ENCODE measurements at regions not wholly inside any gene's neighbourhood (a gene's known extent, or its start where the extent isn't known, plus 50 kb on each side); places are given as distances from the start of the nearest gene placed in this dataset.

DNA sequence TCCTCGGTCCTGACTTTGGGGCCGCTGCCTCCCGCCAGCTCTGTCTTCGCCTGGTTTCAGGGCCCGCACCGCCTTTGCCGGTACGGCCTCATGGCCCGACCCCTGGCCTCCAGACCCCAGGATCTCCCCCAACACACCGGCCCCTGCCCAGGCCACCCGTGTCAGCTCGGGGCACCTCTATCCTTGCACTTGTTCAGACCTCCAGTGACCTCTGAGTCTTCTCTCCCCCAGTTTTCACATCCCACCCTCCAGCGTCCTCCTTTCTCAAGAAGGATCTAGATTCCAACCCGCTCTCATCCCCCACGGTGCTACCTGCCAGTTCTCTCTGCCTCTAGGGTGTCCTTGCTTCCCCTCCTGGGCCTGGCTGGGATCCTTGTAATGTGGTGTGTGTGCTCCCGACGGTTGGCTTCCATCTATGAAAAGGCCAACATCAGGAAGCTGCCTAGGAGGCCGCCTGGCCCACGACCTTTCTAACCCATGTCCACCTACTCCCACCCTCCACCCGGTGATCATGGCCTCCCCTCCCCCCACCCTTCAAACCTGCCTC is 61.1 kb downstream of the SPATA31C2 start:
- 0 out of 2 replicates have a peak, but pooled peaks cover 3% of the 10 kb centered on the region for H3K27me3 ChIP-seq
- H3K4me3 ChIP-seq = peak overlapping the region; percentile 71
- H4K20me1 ChIP-seq = no peaks in the 10 kb centered on the region
- no peaks in the 10 kb centered on the region for H3K36me3 ChIP-seq
- H3K9ac ChIP-seq = peak overlapping the region; percentile 66; the same call in 1 of the 2 replicates
- peaks cover 14% of the 10 kb centered on the region for H3K4me1 ChIP-seq
- H3K4me2 ChIP-seq = peak overlapping the region; percentile 87
- no peaks in the 10 kb centered on the region for H3K9me3 ChIP-seq
- no peak overlapping the region for H3K27ac ChIP-seq
- TF ChIP-seq Cebpa-rat (IDR thresholded peaks at IDR 0.05) = no peak

DNA sequence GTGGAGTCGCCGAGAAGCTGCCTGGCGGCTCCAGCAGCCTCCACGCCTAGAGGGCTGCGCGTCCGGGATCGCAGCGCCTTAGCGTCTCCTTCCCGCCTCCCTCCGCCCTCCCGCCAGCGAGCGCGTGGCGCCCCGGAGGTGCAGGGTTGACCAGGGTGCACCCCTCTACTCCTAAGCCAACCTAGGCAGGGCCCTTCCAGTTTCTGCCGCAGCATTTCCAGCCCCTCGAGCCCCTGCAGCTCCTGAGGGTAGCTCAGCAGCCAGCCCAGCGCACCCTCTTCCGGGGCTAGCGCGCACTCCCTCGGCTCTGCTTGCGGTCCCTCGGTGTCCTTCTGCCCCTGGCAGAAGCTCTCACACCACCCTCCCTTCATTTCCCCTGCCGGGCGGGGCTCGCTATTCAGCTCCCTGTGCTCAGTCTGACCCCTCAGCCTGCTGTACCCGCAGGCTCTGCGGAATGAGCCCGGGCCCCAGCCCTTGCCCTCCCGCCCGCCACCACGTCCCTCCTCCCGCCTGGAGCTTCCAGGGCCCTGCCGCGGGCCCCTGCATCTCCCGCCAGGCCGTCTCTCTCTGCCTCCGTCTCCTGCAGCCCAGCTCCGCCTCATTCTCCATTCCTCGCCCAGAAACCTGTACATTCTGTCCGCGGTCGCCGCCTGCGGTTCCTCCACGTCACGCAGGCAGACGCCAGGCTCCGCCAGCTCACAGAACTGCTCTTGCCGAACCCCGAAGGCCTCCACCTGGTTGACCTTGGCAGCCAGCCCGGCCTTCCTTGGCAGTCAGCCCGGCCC is 61.8 kb downstream of the SPATA31C2 start:
- no peak for TF ChIP-seq Cebpa-rat (IDR thresholded peaks at IDR 0.05)
- Histone ChIP-seq H3K27ac (peak overlapping the region; percentile 41), H3K27me3 (0 out of 2 replicates have a peak, but pooled peaks cover 3% of the 10 kb centered on the region), H3K9ac (peak overlapping the region; percentile 66), H4K20me1 (no peaks in the 10 kb centered on the region), H3K4me1 (peaks cover 14% of the 10 kb centered on the region), H3K9me3 (no peaks in the 10 kb centered on the region), H3K4me3 (peak overlapping the region; percentile 71), H3K36me3 (no peaks in the 10 kb centered on the region), H3K4me2 (peak overlapping the region; percentile 87)

DNA sequence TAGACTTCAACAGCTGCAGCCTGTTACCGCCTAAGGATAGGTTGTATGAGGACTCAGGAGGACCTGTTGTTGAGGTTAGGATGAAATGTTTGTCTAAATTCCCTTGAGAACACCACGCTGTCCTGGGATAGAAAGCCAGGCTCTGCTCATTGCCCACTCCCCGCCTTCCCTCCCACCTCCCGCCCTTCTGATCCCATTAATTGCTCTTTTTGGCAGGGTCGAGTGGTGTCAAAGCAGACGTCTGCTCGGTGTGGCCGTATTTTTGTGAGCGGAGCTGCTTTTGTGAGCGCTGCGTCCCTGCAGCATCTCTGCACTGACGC is 62.3 kb downstream of the SPATA31C2 start:
- no peak for TF ChIP-seq Cebpa-rat (IDR thresholded peaks at IDR 0.05)

DNA sequence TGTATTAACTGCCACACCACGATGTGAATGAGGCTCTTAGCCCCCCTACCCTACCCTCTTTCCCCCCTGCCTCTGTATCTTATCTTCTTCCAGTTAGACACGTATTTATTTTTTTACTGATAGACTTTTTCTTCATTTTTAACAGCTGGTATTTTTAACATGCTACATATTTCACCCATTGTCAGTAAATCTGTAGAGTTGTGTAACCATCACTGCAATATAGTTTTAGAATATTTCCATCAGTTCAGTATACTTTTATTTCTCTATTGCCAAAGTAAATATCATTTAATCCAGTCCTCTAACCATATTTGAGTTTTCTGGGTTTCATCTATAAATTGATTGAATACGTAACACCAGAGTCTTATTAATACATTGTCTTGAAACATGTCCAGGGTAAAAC is 62.8 kb downstream of the SPATA31C2 start:
- peak overlapping the region; percentile 71; the same call in 1 of the 2 replicates for H3K4me3 ChIP-seq
- H4K20me1 ChIP-seq = no peaks in the 10 kb centered on the region
- no peak for TF ChIP-seq Cebpa-rat (IDR thresholded peaks at IDR 0.05)
- H3K4me2 ChIP-seq = peak overlapping the region; percentile 87
- 0 out of 2 replicates have a peak, but pooled peaks cover 3% of the 10 kb centered on the region for H3K27me3 ChIP-seq
- no peak overlapping the region for H3K9ac ChIP-seq
- H3K36me3 ChIP-seq = no peaks in the 10 kb centered on the region
- no peak overlapping the region for H3K27ac ChIP-seq
- peaks cover 14% of the 10 kb centered on the region for H3K4me1 ChIP-seq
- no peaks in the 10 kb centered on the region for H3K9me3 ChIP-seq

More for the DNA sequence above, 62.3 kb downstream of the SPATA31C2 start:
- Histone ChIP-seq H3K4me2 (peak overlapping the region; percentile 87), H3K36me3 (no peaks in the 10 kb centered on the region), H3K27me3 (0 out of 2 replicates have a peak, but pooled peaks cover 3% of the 10 kb centered on the region), H3K9me3 (no peaks in the 10 kb centered on the region), H3K27ac (no peak overlapping the region), H3K4me3 (peak overlapping the region; percentile 71), H3K4me1 (peaks cover 14% of the 10 kb centered on the region), H3K9ac (peak overlapping the region; percentile 66), H4K20me1 (no peaks in the 10 kb centered on the region)

DNA sequence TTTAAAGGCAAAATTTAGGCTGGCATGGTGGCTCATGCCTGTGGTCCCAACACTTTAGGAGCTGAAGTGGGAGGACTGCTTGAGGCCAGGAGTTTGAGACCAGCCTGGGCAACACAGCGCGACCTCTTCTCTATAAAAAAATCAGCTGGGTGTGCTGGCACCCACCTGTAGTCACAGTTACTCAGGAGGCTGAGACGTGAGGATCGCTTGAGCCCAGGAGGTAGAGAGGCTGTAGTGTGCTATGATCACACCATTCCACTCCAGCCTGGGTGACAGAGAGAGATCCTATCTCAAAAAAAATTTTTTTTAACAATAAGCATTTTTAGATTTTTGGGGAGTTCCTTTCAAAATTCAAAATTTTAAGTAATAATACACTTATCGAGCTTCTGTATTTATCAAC is 63.3 kb downstream of the SPATA31C2 start:
- H3K27ac ChIP-seq = no peak overlapping the region
- no peak overlapping the region for H3K4me2 ChIP-seq
- 0 out of 2 replicates have a peak, but pooled peaks cover 3% of the 10 kb centered on the region for H3K27me3 ChIP-seq
- no peaks in the 10 kb centered on the region for H4K20me1 ChIP-seq
- H3K36me3 ChIP-seq = no peaks in the 10 kb centered on the region
- H3K4me1 ChIP-seq = peaks cover 14% of the 10 kb centered on the region
- no peak overlapping the region for H3K4me3 ChIP-seq
- no peak for TF ChIP-seq Cebpa-rat (IDR thresholded peaks at IDR 0.05)
- no peaks in the 10 kb centered on the region for H3K9me3 ChIP-seq
- no peak overlapping the region for H3K9ac ChIP-seq

DNA sequence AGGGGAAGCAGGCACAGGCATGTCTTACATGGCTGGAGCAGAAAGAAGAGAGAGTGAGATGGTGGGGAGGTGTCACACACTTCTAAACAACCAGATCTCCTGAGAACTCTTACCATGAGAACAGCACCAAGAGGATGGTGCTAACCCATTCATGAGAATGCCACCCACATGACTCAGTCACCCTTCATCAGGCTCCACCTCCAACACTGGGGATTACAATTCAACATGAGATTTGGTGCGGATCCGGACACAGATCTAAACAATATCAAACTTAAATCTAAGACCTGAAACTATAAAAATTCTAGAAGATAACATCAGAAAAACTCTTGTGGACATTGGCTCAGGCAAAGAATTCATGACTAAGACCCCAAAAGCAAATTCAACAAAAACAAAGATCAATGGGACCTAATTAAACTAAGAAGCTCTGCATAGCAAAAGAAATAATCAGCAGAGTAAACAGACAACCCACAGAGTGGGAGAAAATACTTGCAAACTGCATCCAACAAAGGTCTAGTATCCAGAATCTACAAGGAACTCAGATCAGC is 65.4 kb downstream of the SPATA31C2 start:
- Histone ChIP-seq H3K4me2 (no peak overlapping the region), H3K9ac (no peak overlapping the region), H4K20me1 (no peaks in the 10 kb centered on the region), H3K4me1 (peaks cover 14% of the 10 kb centered on the region), H3K4me3 (no peak overlapping the region), H3K27me3 (0 out of 2 replicates have a peak, but pooled peaks cover 3% of the 10 kb centered on the region), H3K27ac (no peak overlapping the region), H3K9me3 (no peaks in the 10 kb centered on the region), H3K36me3 (no peaks in the 10 kb centered on the region)
- no peak for TF ChIP-seq Cebpa-rat (IDR thresholded peaks at IDR 0.05)

DNA sequence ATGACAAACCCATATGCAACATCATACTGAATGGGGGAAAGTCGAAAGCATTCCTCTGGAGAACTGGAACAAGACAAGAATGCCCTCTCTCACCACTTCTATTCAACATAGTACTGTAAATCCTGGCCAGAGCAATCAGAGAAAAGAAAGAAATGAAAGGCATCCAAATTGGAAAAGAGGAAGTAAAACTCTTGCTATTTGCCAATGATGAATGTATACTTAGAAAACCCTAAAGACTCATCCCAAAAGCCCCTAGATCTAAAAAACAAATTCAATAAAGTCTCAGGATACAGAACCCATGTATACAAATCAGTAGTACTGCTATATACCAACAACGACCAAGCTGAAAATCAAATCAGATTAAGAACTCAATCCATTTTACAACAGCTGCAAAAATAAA is 66.9 kb downstream of the SPATA31C2 start:
- H3K4me3 ChIP-seq = no peak overlapping the region
- peaks cover 9% of the 10 kb centered on the region for H3K4me1 ChIP-seq
- no peak overlapping the region for H3K9ac ChIP-seq
- no peak for TF ChIP-seq Cebpa-rat (IDR thresholded peaks at IDR 0.05)
- no peaks in the 10 kb centered on the region for H3K9me3 ChIP-seq
- H3K27me3 ChIP-seq = no peaks in the 10 kb centered on the region
- no peak overlapping the region for H3K27ac ChIP-seq
- H3K4me2 ChIP-seq = no peak overlapping the region
- no peaks in the 10 kb centered on the region for H3K36me3 ChIP-seq
- H4K20me1 ChIP-seq = no peaks in the 10 kb centered on the region

DNA sequence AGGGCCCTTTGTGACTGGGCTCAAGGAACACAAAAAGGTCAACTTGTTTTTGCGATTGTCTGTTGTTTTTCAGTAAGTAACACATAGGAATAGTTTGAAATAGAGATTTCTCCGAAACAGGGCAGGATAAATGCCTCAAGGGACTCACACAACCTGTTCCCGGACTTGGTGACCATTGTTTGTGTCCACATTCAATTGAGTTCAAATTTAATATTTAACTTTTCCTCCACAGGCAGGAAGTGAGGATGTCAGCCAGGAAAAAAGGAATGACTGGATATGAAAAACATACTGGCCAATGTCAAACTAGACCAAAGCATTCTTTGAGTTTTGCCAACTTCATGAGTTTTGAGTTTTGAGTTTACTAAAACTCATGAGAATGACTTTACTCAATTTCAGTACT is 72.7 kb downstream of the SPATA31C2 start:
- H3K4me1 ChIP-seq = no peaks in the 10 kb centered on the region
- no peaks in the 10 kb centered on the region for H4K20me1 ChIP-seq
- no peaks in the 10 kb centered on the region for H3K27me3 ChIP-seq
- no peak overlapping the region for H3K4me3 ChIP-seq
- H3K9me3 ChIP-seq = no peaks in the 10 kb centered on the region
- no peak for TF ChIP-seq Cebpa-rat (IDR thresholded peaks at IDR 0.05)
- no peak overlapping the region for H3K4me2 ChIP-seq
- no peak overlapping the region for H3K27ac ChIP-seq
- H3K36me3 ChIP-seq = no peaks in the 10 kb centered on the region
- no peak overlapping the region for H3K9ac ChIP-seq

DNA sequence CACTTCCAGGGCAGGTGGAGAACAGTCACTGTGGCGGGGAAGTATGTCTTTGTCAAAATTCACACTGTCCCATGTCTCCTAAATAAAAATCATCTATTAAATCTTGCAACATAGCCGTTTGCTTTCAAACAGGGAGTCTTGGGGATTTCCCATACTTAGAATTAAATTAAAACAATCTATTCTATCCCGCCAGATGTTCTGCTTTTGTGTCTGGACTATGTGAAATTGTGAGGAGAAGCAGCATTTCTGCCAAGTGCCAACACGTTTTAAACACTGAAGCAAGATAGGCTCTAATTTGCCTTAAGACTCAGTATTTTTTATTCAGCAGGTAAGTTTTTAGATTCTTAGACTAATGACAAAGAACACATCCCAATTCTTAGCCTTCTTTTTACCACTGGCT is 73.7 kb downstream of the SPATA31C2 start:
- Histone ChIP-seq H3K4me1 (no peaks in the 10 kb centered on the region), H3K27ac (no peak overlapping the region), H3K4me3 (no peak overlapping the region), H3K36me3 (no peaks in the 10 kb centered on the region), H4K20me1 (no peaks in the 10 kb centered on the region), H3K27me3 (no peaks in the 10 kb centered on the region), H3K9me3 (no peaks in the 10 kb centered on the region), H3K4me2 (no peak overlapping the region), H3K9ac (no peak overlapping the region)
- no peak for TF ChIP-seq Cebpa-rat (IDR thresholded peaks at IDR 0.05)

DNA sequence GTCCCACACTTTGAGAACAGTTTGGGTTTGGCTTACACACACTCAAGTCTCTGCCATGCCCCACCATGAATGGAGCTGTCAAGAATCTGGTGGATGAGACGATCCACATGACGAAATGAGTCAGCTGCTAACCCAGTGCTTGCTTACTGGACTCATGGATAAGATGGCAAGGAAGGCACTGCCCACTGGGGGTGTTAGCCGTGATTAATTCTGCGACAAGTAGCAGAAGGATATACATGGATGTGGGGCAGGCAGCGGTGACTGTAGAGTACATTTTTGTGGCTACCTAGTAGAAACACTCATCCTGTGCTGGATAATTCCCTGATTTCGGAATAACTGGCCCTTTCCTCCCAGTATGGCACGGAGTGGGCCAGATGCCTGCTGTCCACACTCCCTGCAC is 77.5 kb downstream of the SPATA31C2 start:
- H3K27ac ChIP-seq = no peak overlapping the region
- no peak overlapping the region for H3K4me3 ChIP-seq
- H3K4me1 ChIP-seq = no peaks in the 10 kb centered on the region
- H4K20me1 ChIP-seq = no peaks in the 10 kb centered on the region
- H3K9me3 ChIP-seq = no peaks in the 10 kb centered on the region
- TF ChIP-seq Cebpa-rat (IDR thresholded peaks at IDR 0.05) = no peak
- no peak overlapping the region for H3K9ac ChIP-seq
- H3K4me2 ChIP-seq = no peak overlapping the region
- H3K27me3 ChIP-seq = no peaks in the 10 kb centered on the region
- no peaks in the 10 kb centered on the region for H3K36me3 ChIP-seq

All from BLaER1 (cell line).